ENCODE measurements at regions not wholly inside any gene's neighbourhood (a gene's known extent, or its start where the extent isn't known, plus 50 kb on each side); places are given as distances from the start of the nearest gene placed in this dataset.
"Not testable (repeated sequence)": the region's sequence is repeated elsewhere in the genome, so short reads cannot be mapped to it uniquely, and the experiment has no call there.

DNA sequence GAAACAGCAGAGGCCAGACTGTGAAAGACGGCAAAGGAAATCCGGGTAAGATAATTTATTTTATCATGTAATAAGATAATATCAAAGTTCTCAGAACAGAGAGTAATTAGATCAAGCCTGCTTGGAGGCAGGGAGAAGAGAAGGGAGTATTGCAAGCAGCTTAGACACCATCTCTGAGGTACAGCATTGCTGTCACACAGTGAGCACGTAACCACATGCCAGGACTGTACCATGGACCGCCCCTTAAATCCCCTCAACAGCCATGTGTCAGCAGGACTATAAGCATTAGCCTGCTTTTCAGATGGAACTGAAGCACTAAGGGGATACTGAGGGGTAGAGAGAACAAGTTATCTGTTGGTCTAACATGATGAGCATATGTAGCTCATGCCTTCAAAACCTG, 141.5 kb downstream of the C6orf118 start:
- DNase-seq (ENCODE audit: low read depth): no peak

DNA sequence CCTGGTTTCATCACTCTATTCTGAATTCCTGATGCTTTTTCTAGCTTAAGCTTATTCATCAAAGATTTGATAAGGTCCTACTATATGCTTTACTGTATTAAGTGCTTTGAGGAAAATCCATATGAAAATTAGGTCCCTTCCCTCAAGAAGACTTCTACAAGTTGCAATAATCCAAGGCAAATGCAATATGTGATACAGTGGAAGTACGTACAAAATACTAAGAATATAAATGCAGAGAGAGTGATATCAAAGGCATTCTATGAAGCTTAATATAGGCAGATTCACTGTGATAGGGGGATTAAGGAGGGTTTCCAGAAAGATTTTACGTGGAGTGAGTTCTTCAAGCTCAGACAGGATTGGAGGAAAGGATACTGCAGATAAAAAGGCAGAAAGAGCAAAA, 142.1 kb downstream of the C6orf118 start:
- DNase-seq (ENCODE audit: low read depth): no peak

DNA sequence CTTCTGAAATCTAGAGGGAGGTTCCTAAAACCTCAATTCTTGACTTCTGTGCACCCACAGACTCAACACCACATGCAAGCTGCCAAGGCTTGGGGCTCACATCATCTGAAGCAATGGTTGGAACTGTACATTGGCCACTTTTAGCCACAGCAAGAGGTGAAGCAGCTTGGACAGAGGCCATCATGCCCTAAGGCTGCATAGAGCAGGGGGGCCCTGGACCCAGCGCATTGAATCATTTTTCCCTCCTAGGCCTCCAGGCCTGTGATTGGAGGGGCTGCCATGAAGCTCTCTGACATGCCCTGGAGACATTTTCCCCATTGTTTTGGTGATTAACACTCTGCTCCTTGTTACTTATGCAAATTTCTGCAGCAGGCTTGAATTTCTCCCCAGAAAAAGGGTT, 145.9 kb downstream of the C6orf118 start:
- no peak for DNase-seq (ENCODE audit: low read depth)

DNA sequence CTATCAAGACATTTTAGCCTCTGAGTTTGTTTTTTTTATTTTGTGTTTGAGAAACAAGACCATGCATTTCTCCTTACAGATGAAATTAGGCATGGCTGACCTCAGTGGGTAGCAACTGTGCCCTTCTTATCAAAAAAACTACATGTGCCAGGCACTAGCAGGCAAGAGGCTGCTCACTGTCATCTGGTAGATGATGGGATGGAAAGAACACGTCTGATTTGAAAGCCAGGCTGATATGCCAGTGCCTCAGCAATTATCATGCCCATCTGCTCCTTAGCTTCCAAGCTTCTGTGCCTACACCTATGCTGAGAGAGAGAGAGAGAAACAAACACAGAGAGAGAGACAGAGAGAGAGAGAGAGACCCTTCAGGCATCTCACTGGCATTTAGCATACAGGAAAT, 149.9 kb downstream of the C6orf118 start:
- no peak for DNase-seq (ENCODE audit: low read depth)

DNA sequence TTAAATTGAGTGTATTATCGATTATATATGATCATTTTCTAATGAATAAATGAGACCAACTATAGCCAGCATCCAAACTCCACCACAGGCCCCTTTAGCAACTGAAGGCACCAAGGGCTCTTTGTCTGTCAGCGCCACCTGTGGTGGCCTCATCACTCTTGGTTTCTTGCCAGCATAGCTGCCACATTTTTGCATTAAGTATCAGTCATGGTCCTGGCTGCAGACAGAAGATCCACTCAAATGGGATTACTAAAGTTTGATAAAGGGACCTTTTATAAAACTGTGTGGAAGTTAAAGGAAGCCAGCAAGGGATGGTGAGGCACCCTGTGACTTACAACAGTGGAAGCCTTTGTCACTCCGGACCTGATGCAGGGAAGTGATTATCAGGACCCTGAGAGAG, 162.9 kb downstream of the C6orf118 start:
- no peak for DNase-seq (ENCODE audit: low read depth)

DNA sequence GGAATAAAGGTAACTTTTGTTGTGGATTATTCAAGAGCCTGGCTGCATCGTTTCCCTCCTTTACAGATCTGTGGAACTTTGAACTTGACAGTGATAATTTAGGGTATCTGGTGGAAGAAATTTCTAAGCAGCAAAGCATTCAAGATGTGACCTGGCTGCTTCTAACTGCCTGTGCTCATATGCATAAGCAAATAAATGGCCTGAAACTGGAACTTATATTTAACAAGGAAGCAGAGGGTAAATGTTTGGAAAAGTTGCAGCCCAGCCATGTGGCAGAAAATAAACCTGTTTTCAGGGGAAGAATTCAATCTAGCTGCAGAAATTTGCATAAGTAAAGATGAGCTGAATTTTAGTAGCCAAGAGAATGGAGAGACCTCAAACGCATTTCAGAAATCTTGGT, 173.5 kb downstream of the C6orf118 start:
- no peak for DNase-seq (ENCODE audit: low read depth)

DNA sequence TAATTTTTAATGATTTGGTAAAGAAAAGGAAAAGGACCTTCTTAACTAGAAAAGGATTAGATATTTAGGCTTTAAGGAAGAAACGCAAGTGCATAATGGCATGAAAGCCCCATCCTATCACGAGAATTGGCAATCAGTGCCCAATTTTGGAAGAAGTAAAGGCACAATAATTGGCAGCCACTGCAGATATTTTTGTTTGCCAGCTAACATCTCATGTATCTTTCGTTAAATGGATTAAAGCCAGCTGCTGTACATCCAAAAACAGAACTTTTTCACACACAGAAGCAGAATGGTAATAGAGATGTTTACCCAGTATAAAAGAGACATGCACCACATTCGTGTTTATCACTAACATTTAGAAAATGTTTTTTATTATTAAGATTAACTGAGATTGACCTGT, 180.3 kb downstream of the C6orf118 start:
- no peak for DNase-seq (ENCODE audit: low read depth)

DNA sequence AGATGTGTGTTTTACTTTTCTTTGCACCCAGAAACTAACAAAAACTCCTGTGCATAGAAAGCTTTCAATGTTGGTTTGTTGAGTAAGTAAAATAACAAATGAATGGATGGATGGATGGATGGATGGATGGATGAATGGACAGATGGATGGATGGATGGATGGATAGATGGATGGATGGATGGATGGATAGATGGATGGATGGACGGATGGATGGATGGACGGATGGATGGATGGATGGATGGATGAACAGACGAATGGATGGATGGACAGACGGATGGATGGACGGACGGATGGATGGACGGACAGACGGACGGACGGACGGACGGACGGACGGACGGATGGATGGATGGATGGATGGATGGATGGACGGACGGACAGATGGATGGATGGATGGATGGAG, 181.7 kb downstream of the C6orf118 start:
- not testable (repeated sequence) for DNase-seq (ENCODE audit: low read depth)

DNA sequence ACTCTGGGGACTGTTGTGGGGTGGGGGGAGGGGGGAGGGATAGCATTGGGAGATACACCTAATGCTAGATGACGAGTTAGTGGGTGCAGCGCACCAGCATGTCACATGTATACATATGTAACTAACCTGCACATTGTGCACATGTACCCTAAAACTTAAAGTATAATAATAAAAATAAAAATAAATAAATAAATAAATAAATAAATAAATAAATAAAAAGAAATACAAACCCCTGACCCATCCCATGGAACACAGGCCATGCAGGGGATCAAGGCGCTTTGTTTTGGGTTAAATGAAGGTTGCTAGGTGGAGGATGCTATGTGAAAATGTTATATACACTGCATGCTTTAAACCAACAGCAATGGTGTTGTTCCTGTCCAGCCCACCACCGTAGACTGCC, 184.7 kb downstream of the C6orf118 start:
- not testable (repeated sequence) for DNase-seq (ENCODE audit: low read depth)

DNA sequence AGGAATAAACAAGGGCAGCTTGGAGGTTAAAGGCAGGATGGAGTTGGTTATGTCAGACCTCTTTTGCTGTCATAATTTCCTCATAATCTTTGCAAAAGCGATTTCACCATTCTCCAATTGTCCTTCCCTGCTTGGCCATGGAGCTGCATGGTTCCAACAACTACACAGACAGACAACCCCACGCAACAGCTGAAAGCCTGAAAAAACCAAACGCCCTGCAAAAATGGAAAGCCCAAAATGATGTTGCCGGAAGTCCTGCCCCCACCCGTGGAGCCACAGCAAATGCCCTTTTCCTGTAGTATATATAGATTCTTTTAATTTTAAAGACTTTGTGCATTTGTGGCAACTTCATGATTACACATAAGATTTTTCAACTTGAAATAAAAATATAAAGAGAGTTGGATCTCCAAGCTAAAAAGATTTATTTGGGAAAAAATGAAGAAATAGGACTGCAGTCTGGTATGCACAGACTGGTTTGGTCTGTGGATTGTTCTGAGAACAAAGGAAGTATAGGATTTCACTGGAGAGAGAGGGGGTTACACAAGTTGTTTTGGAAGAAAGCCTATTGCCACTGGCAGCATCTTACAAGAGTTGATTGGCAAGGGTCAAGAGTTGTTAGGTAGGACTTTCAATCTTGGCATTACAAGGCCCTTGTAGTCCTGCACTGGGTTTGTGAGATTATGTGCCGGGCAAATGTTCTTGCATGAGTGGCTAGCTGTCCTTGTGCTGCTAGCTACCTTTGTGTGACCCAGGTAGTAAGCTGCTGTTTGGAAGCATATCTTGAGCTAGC, 190.0 kb downstream of the C6orf118 start:
- no peak for DNase-seq (ENCODE audit: low read depth)

DNA sequence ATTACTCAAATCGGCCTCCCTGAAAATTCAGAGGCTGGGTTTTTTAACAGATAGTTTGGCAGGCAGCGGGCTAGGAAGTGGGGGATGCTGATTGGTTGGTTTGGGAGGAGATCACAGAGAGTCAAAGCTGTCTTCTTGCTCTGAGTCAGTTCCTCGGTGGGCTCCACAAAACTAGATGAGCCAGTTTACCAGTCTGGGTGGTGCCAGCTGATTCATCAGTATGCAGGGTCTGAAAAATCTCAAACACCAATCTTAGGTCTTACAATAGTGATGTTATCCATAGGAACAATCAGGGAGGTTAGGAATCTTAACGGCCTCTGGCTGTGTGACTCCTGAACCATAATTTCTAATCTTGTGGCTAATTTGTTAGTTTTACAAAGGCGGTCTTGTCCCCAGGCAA, 190.7 kb downstream of the C6orf118 start:
- DNase-seq (ENCODE audit: low read depth): no peak

DNA sequence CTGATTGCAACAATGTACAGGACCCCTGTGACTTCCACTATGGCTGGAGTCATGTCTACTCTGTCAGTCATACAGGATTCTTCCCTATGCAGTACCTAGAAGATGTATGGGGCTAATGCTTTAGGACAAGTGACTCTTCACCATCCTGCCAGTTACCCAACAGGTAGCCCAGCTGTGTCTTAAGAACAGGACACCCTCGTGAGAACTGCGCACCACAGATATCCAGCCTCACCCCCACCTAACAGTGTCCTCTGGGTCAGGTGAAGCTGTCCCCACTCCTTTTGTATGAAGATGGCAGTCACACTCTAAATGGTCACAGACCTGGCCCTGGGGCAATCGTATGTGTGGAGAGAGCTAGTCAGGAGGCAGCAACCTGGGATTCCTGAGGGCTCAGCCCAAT, 191.6 kb downstream of the C6orf118 start:
- DNase-seq (ENCODE audit: low read depth): no peak

DNA sequence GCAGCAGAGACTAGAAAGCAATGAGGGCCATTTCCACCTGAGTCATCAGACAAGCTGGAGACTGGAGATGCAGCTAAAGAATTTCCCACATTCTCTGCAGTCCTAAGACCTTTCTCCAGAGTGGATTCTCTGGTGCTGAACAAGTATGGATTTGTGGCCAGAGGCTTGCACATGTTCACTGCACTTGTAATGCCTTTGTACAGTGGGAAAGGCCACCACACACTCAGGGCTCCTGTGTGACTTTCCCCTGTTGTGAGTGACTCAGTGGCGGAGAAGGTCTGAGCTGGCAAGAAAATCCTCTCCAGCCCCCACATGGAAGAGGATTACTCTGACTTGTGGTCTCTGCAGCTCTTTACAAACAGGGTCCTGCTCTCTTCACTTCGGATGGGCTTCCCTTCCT, 192.3 kb downstream of the C6orf118 start:
- no peak for DNase-seq (ENCODE audit: low read depth)

DNA sequence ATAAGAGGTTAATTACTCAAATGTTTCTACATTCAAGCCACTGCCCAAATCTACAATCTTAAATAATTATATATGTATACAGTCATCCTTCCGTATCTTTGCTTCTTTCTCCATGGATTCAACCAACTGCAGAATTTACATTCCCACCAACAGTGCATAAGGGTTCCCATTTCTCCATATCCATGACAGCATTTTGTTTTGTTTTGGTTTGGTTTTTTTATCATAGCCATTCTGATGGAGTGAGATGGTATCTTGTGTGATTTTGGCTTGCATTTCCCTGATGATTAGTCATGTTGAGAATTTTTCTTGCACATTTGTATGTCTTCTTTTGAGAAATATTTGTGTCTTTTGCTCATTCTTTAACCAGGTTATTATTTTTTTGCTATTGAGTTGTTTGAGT, 198.5 kb downstream of the C6orf118 start:
- no peak for DNase-seq (ENCODE audit: low read depth)

DNA sequence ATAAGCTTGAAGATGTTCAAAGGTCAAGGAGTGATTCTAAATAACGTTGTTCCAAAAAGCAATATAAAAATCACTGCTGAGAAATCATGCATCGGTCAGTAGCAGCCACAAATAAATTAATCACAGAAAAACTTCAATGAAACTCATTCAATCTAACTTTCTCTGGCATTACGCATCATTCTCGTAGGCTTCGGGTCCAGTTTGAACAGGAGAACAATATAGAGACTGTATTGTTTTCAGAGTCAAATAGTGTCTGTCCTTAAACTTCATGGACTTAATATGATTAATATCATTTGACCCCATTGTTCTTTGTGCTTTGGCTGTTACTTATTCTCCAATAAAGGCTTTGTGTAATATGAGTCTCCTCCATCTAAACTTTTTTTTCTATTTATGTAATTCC, 200.4 kb downstream of the C6orf118 start:
- DNase-seq (ENCODE audit: low read depth): no peak

DNA sequence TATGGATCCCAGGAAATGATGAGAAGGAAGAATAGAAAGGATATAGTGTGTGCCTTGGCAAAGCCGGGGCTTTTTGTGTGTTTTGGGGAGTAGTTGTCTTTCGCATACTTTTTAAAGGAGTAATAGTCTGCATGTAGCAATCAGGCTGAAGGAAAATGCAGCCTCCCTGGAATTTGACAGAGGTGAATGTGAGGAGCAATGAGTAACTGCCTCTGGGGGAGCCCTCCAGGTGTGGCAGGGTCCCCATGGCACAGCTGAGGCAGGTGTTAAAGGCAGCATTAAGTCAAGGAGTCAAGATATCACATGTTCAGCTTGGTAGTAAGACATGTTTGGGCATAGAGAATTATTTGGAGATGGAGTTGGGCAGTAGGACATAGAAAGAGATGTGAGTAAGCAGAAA, 203.1 kb downstream of the C6orf118 start:
- no peak for DNase-seq (ENCODE audit: low read depth)

DNA sequence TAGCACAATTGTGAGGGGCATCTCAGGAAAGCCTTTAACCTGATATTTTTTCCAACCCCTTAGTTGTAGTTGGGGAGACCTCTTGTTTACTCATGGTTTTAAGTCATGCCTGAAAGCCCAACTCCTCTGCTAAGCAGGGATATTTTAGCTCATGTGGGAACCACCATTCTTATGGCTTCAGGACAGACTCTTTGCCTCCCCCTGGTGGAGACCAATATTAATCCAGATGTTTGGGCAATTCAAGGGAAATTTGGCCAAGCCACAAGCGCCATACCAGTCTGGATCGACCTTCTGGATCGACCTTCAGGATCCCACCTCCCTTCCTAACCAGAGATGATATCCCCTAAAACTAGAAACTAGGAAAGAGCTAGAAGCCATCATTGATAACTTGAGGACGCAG, 211.2 kb downstream of the C6orf118 start:
- DNase-seq (ENCODE audit: low read depth): peak; percentile 8

DNA sequence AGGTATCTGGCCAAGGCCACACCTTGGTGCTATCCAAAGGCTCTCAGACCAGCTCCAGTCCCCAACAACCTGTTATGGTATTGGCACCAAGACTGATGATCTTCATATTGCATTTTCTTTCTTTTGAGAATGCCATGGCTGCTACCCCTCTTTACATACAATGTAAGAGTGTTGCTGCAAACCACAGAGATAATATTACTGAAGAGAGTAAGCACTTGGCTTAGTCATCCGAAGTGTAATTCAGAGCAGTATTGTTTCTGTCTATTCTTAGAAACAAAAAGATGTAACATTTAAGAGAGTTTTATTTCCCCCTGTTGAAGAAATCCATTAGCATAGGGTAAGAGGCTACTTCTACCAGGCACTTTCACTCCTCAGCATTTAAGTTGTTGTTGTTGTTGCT, 212.5 kb downstream of the C6orf118 start:
- no peak for DNase-seq (ENCODE audit: low read depth)

DNA sequence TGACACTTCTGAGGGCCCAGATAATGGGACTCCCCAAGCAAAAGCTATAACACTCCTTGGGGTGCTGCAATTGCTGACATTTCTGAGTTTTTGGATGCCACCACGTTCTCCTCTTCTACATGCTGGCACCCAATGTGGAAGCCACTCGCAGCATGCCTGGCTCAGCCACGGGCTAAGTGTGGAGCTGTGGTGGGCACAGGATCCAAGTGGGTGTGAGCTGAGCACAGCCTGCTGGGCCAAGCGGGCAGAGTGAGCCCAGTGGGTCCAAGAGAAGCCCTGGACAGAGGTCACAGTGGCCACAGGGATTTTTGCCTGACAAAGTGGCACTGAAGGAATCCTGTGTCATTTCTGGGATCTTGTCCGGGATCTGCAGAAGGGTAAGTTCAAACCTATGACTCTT, 213.2 kb downstream of the C6orf118 start:
- DNase-seq (ENCODE audit: low read depth): no peak

DNA sequence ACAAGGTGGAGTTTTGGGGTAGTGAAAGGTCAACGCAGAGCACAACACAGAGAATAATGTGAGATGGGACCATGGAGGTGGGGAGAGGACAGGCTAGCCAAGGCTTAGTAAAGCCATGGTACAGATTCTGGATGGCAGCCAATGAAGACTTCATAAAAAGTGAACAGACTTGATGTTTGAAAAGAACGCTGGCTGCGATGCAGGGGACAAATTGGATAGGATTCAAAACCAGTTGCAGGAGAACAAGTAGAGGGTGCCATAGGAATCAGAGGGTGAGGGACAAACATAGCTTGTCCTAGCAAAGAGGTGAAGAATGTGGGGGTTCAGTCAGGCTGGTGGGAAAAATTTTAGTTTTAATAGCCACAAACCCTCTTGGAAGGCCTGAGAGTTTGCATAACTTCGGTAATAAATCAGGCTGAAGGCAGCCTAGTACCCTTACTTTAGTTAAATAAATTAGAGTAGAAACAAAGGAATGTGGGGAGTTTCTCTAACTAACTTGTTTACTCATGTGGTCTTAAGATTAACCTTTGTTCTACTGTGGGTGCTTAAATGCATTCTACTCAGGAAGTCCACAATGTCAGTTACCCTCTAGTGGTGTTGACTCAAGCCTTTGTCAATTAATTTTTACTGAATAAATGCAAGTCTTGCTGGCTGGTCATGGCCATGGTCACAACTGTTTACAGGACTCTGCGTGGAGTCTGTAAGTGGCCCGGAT, 216.4 kb downstream of the C6orf118 start:
- DNase-seq (ENCODE audit: low read depth): no peak

DNA sequence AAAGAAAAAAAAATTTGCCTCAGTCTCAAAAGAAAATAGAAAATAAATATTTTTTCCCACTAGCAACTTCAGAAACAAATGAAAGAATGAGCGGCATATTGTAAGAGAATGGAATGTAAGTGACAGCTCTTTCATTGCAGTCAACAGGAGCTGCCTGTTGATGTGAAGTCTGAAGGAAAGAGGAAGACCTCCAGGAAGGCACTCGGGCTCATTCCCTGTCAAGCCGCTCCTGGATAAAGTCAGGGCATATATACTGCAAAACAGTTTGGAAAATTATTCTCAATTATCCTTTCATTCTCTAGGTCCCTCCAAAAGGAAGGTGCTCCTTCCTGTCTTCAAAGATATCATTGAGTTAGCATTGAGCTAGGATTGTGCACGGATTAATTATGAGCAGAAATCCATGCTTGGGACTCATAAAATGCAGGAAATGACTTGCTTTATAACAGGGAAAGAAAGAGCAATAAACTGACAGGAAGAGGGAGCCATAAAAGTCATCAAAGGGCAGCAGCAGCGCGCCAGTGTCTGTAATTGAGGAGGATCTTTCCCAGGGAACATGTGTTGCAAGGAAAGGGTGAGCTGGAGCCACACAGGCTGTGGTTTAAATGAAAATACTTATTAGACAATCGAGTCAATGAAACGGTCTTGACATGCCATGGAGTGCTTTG, 218.2 kb downstream of the C6orf118 start:
- DNase-seq (ENCODE audit: low read depth): no peak

DNA sequence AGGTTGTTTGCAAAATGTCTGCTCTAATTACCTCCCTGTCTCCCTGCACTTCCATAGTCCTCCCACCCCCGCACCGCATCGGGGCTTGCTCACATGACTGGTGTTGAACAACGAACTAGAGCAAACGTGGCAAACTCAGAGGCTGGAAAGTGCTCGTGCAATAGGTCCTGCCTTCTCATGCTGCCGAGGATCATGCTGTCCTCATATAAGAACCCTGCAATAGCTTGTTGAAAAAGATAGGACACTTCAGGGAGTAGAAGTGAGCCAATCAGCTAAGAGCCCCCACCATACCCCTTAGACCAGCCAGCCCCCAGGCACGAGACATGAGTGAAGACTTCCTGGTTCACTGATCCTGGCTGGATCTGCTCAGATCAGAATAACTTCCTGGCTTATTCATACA, 219.2 kb downstream of the C6orf118 start:
- no peak for DNase-seq (ENCODE audit: low read depth)

DNA sequence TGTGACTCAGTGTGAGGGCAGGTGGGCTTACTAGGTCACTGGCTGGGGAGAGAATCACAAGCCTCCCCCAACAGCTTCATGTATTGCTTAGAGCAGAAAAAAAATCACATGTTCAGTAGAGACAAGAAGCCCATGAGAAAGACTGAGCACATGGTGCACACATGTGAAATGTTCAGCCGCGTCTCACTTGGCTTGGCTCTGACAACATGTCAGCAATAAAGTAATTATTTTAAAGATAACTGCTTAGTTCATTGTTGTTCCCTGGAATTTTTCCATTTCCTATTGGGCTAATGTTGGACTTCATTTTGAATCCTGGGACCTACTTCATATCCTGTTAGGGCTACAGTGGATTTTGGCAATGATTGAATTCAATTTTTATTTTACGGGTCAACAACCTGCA, 222.6 kb downstream of the C6orf118 start:
- no peak for DNase-seq (ENCODE audit: low read depth)
